ENCODE measurements at regions not wholly inside any gene's neighbourhood (a gene's known extent, or its start where the extent isn't known, plus 50 kb on each side); places are given as distances from the start of the nearest gene placed in this dataset.

GRCh38 chr14:89032086-89032649 is 207.7 kb downstream of the TTC8 start:
- DNase-seq (no peak), ATAC-seq (ENCODE audit: poor library complexity) (no peak)
- Histone ChIP-seq H3K27ac (ENCODE audit: low read depth in 1 of 2, low read length in 2 of 2) (no peak overlapping the region), H3K4me1 (ENCODE audit: insufficient read depth, low read length) (peaks cover 12% of the 10 kb centered on the region), H3K9me3 (ENCODE audit: control insufficient read depth in 1 of 2, insufficient read depth in 1 of 2, low read length in 2 of 2) (peaks cover 0 to 7% of the 10 kb centered on the region in 2 experiments), H3K27me3 (ENCODE audit: control insufficient read depth in 1 of 2, insufficient read depth in 2 of 2, low read length in 2 of 2) (peaks cover 15 to 21% of the 10 kb centered on the region in 2 experiments), H3K36me3 (ENCODE audit: insufficient read depth, low read length) (no peaks in the 10 kb centered on the region), H3K4me3 (ENCODE audit: low read length) (no peak overlapping the region)
- intact Hi-C loops (cut with DNase I, micrococcal nuclease) = loop anchor here in 1 of 2 experiments (10.0 kb wide), 1 partner anchor 1203 kb away; no protein-coding TSS in a partner anchor
- Mint-ChIP-seq H3K4me3 (no peak overlapping the region), H3K36me3 (ENCODE audit: low read depth) (no peaks in the 10 kb centered on the region), H3K9me3 (no peaks in the 10 kb centered on the region), H3K4me1 (ENCODE audit: low read depth) (peaks cover 10% of the 10 kb centered on the region), H3K27me3 (peaks cover 67% of the 10 kb centered on the region), H3K27ac (no peak overlapping the region)
- TF ChIP-seq, protein P1, sequence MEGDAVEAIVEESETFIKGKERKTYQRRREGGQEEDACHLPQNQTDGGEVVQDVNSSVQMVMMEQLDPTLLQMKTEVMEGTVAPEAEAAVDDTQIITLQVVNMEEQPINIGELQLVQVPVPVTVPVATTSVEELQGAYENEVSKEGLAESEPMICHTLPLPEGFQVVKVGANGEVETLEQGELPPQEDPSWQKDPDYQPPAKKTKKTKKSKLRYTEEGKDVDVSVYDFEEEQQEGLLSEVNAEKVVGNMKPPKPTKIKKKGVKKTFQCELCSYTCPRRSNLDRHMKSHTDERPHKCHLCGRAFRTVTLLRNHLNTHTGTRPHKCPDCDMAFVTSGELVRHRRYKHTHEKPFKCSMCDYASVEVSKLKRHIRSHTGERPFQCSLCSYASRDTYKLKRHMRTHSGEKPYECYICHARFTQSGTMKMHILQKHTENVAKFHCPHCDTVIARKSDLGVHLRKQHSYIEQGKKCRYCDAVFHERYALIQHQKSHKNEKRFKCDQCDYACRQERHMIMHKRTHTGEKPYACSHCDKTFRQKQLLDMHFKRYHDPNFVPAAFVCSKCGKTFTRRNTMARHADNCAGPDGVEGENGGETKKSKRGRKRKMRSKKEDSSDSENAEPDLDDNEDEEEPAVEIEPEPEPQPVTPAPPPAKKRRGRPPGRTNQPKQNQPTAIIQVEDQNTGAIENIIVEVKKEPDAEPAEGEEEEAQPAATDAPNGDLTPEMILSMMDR (IDR thresholded peaks at IDR 0.05) = no peak
- ChIA-PET POLR2A (interaction anchor here (0.7 kb wide), 1 partner anchor 922 kb away, joined by 6 read pairs; no protein-coding TSS in a partner anchor), CTCF (no interaction called here)

- DNase-seq (no peak), ATAC-seq (ENCODE audit: poor library complexity) (no peak)
- no peaks in the 10 kb centered on the region for H3K36me3 Mint-ChIP-seq (ENCODE audit: low read depth)
- TF ChIP-seq, protein P1 (IDR thresholded peaks at IDR 0.05) = no peak
- H3K4me1 Mint-ChIP-seq (ENCODE audit: low read depth) = no peaks in the 10 kb centered on the region
- H3K27me3 Mint-ChIP-seq = peaks cover 68% of the 10 kb centered on the region
- Histone ChIP-seq H3K27ac (ENCODE audit: low read depth in 1 of 2, low read length in 2 of 2) (no peak overlapping the region), H3K4me3 (ENCODE audit: low read length) (no peak overlapping the region), H3K4me1 (ENCODE audit: insufficient read depth, low read length) (no peaks in the 10 kb centered on the region), H3K36me3 (ENCODE audit: insufficient read depth, low read length) (no peaks in the 10 kb centered on the region), H3K27me3 (ENCODE audit: control insufficient read depth in 1 of 2, insufficient read depth in 2 of 2, low read length in 2 of 2) (peaks cover 3 to 10% of the 10 kb centered on the region in 2 experiments), H3K9me3 (ENCODE audit: control insufficient read depth in 1 of 2, insufficient read depth in 1 of 2, low read length in 2 of 2) (peaks cover 0 to 3% of the 10 kb centered on the region in 2 experiments)
- H3K9me3 Mint-ChIP-seq = no peaks in the 10 kb centered on the region
- H3K27ac Mint-ChIP-seq = no peak overlapping the region
- ChIA-PET POLR2A (no interaction called here), CTCF (no interaction called here)
- intact Hi-C loops (cut with DNase I, micrococcal nuclease) = loop anchor here in 1 of 2 experiments (10.0 kb wide), 1 partner anchor 1201 kb away; no protein-coding TSS in a partner anchor
- H3K4me3 Mint-ChIP-seq = no peak overlapping the region
Measured at GRCh38 chr14:89033756-89034155, 209.3 kb downstream of the TTC8 start.

DNA sequence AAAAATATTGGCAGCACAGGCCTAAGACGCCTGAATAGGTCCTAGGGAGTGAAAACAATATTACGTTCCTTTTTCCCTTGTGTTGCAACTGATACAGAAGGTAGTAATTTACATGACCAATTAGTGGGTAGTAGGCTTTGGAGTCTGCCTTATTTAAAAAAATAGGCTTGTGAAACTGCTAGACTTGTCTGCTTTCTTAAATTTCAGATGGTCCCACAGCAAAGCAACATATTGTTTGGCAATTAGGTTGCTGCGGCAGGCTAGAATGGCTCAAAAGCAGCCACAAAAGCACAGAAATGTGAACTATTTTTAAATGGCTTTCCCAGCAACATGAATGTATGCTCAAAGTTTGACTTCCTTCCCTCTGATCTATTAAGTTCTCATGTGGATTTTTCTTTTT is 211.9 kb downstream of the TTC8 start:
- H3K27ac ChIP-seq (ENCODE audit: low read depth in 1 of 2, low read length in 2 of 2) = no peak overlapping the region
- H3K9me3 ChIP-seq (ENCODE audit: control insufficient read depth in 1 of 2, insufficient read depth in 1 of 2, low read length in 2 of 2) = peaks cover 0 to 3% of the 10 kb centered on the region in 2 experiments
- ChIA-PET CTCF (no interaction called here), POLR2A (no interaction called here)
- intact Hi-C loops (cut with DNase I, micrococcal nuclease) = loop anchor here in 1 of 2 experiments (10.0 kb wide), 1 partner anchor 1198 kb away; no protein-coding TSS in a partner anchor
- Mint-ChIP-seq H3K27ac (no peak overlapping the region), H3K4me1 (ENCODE audit: low read depth) (peaks cover 13% of the 10 kb centered on the region), H3K4me3 (no peak overlapping the region), H3K36me3 (ENCODE audit: low read depth) (no peaks in the 10 kb centered on the region), H3K27me3 (peaks cover 56% of the 10 kb centered on the region), H3K9me3 (no peaks in the 10 kb centered on the region)
- H3K4me3 ChIP-seq (ENCODE audit: low read length) = no peak overlapping the region
- ATAC-seq (ENCODE audit: poor library complexity) (no peak), DNase-seq (no peak)
- peaks cover 0 to 3% of the 10 kb centered on the region in 2 experiments for H3K27me3 ChIP-seq (ENCODE audit: control insufficient read depth in 1 of 2, insufficient read depth in 2 of 2, low read length in 2 of 2)
- no peaks in the 10 kb centered on the region for H3K36me3 ChIP-seq (ENCODE audit: insufficient read depth, low read length)
- peaks cover 9% of the 10 kb centered on the region for H3K4me1 ChIP-seq (ENCODE audit: insufficient read depth, low read length)
- TF ChIP-seq, protein P1 (IDR thresholded peaks at IDR 0.05) = no peak

All from CD4-positive, alpha-beta T cell (primary cell).